ENCODE measurements at regions not wholly inside any gene's neighbourhood (a gene's known extent, or its start where the extent isn't known, plus 50 kb on each side); places are given as distances from the start of the nearest gene placed in this dataset.

DNA sequence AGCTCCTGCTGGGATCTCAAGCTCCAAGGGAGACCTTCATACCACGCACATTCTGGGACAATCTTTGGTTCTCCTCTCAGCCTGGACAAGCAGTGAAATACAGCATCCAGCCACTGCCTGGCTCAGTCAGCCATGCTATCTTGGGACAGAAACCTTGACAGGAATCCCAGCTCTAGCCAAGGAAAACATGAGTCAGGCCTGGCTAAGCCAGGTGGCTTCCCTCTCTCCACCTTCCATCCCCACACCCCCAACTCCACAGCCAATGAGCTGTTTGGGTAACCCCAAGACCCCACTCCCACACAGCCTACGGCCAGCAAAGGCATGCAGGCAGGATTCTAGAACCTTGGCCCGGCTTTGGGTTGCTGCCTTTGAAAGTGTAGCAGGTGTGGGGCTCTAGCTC, 64.9 kb downstream of the MCFD2 start:
- CTCF ChIA-PET, result interaction anchor here (1.0 to 2.0 kb wide), 5 partner anchors 18 to 201 kb away, joined by 3 to 5 read pairs (median 4); no protein-coding TSS in a partner anchor
- H3K4me3 ChIP-seq (ENCODE audit: low read depth, low read length), result no peak overlapping the region
- no peak for TF ChIP-seq CTCF (IDR thresholded peaks at IDR 0.05; ENCODE audit: insufficient read depth, low read length, missing control alignments)
- no peak for DNase-seq (ENCODE audit: low read depth, low spot score)
- POLR2A ChIA-PET, result interaction anchor here (0.9 to 2.1 kb wide), 7 partner anchors 7 to 51 kb away, joined by 3 to 12 read pairs (median 5); no protein-coding TSS in a partner anchor

GRCh38 chr2:46849721-46850556, 65.7 kb downstream of the MCFD2 start:
- DNase-seq (ENCODE audit: low read depth, low spot score), result no peak
- H3K4me3 ChIP-seq (ENCODE audit: low read depth, low read length), result no peak overlapping the region
- ChIA-PET CTCF (interaction anchor here (1.0 to 2.0 kb wide), 4 partner anchors 17 to 200 kb away, joined by 3 to 5 read pairs (median 4); no protein-coding TSS in a partner anchor), POLR2A (interaction anchor here (0.8 to 2.1 kb wide), 9 partner anchors 8 to 149 kb away, joined by 3 to 12 read pairs (median 5); no protein-coding TSS in a partner anchor)
- TF ChIP-seq CTCF (IDR thresholded peaks at IDR 0.05; ENCODE audit: insufficient read depth, low read length, missing control alignments), result no peak

DNA sequence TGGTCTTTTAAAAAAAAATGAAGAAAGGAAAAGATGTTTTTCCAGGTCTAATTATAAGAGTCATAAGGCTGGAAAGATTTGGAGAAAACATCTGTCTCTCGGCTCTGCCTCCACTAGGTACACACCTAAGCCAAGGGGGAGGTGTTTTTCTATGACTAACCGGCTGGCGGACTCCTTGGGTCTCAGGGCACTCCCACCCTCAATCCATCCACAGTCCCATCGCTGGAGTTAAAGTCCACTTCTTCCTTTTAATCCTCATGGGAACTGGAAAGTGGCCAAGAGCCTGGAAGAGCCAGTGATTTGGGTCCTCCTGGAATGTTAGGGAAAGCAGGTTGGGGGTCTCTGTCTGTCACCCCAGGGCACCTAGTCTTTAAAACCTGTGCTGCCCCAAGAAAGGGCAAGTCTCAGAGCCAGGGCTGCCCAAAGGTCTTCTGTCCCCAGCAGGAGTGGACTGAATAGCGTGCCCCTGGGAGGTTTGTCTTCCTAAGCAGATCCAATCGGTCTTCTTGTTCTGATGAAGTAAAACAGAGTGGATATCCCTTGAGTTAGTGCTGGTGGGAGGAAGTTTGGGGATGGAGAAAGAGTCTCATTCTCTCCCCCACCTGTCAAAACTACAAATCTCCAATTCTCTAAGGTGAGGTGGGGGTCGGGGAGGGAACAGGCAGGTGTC, 66.4 kb downstream of the MCFD2 start:
- CTCF ChIA-PET, result interaction anchor here (1.5 to 2.3 kb wide), 4 partner anchors 17 to 199 kb away, joined by 4 to 7 read pairs (median 4); no protein-coding TSS in a partner anchor
- no peak for DNase-seq (ENCODE audit: low read depth, low spot score)
- no peak overlapping the region for H3K4me3 ChIP-seq (ENCODE audit: low read depth, low read length)
- POLR2A ChIA-PET, result interaction anchor here (0.8 to 2.1 kb wide), 5 partner anchors 9 to 148 kb away, joined by 3 to 13 read pairs (median 5); no protein-coding TSS in a partner anchor
- no peak for TF ChIP-seq CTCF (IDR thresholded peaks at IDR 0.05; ENCODE audit: insufficient read depth, low read length, missing control alignments)

DNA sequence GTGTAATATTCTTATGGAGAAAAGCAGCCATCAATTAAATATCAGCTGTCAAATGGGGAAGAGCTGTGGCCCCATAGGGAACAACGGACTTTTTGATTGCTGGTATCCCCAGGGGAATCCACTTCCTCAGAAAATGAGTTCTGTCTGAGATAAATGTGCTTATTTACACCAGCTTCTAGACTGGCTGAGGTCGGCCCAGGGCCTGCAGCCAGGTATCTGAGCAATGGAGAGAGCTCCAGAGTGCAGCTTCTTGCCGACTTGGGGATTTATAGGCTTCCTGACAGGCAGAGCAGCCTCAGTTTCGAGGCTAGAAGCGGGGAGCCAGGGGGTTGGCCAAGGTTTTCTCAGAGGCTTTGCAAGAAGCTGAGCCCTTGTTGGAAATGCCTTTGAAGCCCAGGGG, 67.2 kb downstream of the MCFD2 start:
- ChIA-PET CTCF (interaction anchor here (0.9 to 2.3 kb wide), 3 partner anchors 68 to 200 kb away, joined by 3 to 7 read pairs (median 4); no protein-coding TSS in a partner anchor), POLR2A (interaction anchor here (0.9 to 1.9 kb wide), 4 partner anchors 12 to 44 kb away, joined by 4 to 13 read pairs (median 8); no protein-coding TSS in a partner anchor)
- no peak for DNase-seq (ENCODE audit: low read depth, low spot score)
- no peak for TF ChIP-seq CTCF (IDR thresholded peaks at IDR 0.05; ENCODE audit: insufficient read depth, low read length, missing control alignments)
- H3K4me3 ChIP-seq (ENCODE audit: low read depth, low read length), result no peak overlapping the region

- TF ChIP-seq CTCF (IDR thresholded peaks at IDR 0.05; ENCODE audit: insufficient read depth, low read length, missing control alignments), result no peak
- no peak overlapping the region for H3K4me3 ChIP-seq (ENCODE audit: low read depth, low read length)
- CTCF ChIA-PET, result interaction anchor here (0.9 to 2.3 kb wide), 3 partner anchors 67 to 200 kb away, joined by 3 to 7 read pairs (median 4); no protein-coding TSS in a partner anchor
- POLR2A ChIA-PET, result interaction anchor here (0.7 to 1.9 kb wide), 7 partner anchors 10 to 43 kb away, joined by 3 to 13 read pairs (median 5); no protein-coding TSS in a partner anchor
- DNase-seq (ENCODE audit: low read depth, low spot score), result peak; percentile 70
Measured at GRCh38 chr2:46847726-46848412, 67.7 kb downstream of the MCFD2 start.
